Posterior cingulate gyrus (tissue), 11 donors: ENCODE measurements at regions not wholly inside any gene's neighbourhood (a gene's known extent, or its start where the extent isn't known, plus 50 kb on each side); places are given as distances from the start of the nearest gene placed in this dataset.

Experiments used
- DNase-seq, 10 donors: peaks; one replicate each; pipeline versions ENCODE4 v3.0.0 to v3.0.0-alpha.2; 2020 to 2021; ENCODE audit warnings: mixed read lengths in 3 of 10
- intact Hi-C: fragments of 100-400 bp; cut with DNase I; formaldehyde crosslinking; loops from one replicate; pipeline ENCODE4 v1.15.1; 2023

- no peak for DNase-seq
- intact Hi-C loops, result no loop called here
Observed at GRCh38 chr3:75983609-75984290, 198.4 kb upstream of the ZNF717 start.

- no peak for DNase-seq
- intact Hi-C loops, result no loop called here
Observed at GRCh38 chr3:75985432-75985831, 200.1 kb upstream of the ZNF717 start.

GRCh38 chr3:76010252-76010651, 224.9 kb upstream of the ZNF717 start:
- intact Hi-C loops, result no loop called here

GRCh38 chr3:76011121-76011520, 225.8 kb upstream of the ZNF717 start:
- intact Hi-C loops, result no loop called here

More at GRCh38 chr3:76010252-76010651, 224.9 kb upstream of the ZNF717 start:
- DNase-seq, result no peak

GRCh38 chr3:76015496-76015895, 230.1 kb upstream of the ZNF717 start:
- DNase-seq, result no peak
- intact Hi-C loops, result no loop called here

More at GRCh38 chr3:76011121-76011520, 225.8 kb upstream of the ZNF717 start:
- DNase-seq, result no peak

GRCh38 chr3:76016111-76016510, 230.8 kb upstream of the ZNF717 start:
- intact Hi-C loops, result no loop called here

GRCh38 chr3:76016769-76017439, 231.6 kb upstream of the ZNF717 start:
- intact Hi-C loops, result no loop called here
- no peak for DNase-seq

More at GRCh38 chr3:76016111-76016510, 230.8 kb upstream of the ZNF717 start:
- DNase-seq, result no peak

- no peak for DNase-seq
- intact Hi-C loops, result loop anchor here (10.0 kb wide), 1 partner anchor 553 kb away; no protein-coding TSS in a partner anchor
Observed at GRCh38 chr3:76021376-76021775, 236.0 kb upstream of the ZNF717 start.

GRCh38 chr3:76024640-76025039, 239.3 kb upstream of the ZNF717 start:
- intact Hi-C loops, result loop anchor here (10.0 kb wide), 1 partner anchor 550 kb away; no protein-coding TSS in a partner anchor
- DNase-seq, result no peak

GRCh38 chr3:76025561-76025960, 240.2 kb upstream of the ZNF717 start:
- intact Hi-C loops, result loop anchor here (10.0 kb wide), 1 partner anchor 549 kb away; no protein-coding TSS in a partner anchor
- DNase-seq, result no peak

- intact Hi-C loops, result loop anchor here (10.0 kb wide), 1 partner anchor 548 kb away; no protein-coding TSS in a partner anchor
- no peak for DNase-seq
Observed at GRCh38 chr3:76026379-76026778, 241.0 kb upstream of the ZNF717 start.

GRCh38 chr3:76028774-76029173, 243.4 kb upstream of the ZNF717 start:
- intact Hi-C loops, result loop anchor here (10.0 kb wide), 1 partner anchor 546 kb away; no protein-coding TSS in a partner anchor
- DNase-seq, result no peak

- no peak for DNase-seq
Observed at GRCh38 chr3:76034649-76035048, 249.3 kb upstream of the ZNF717 start.

GRCh38 chr3:76035117-76035516, 249.8 kb upstream of the ZNF717 start:
- DNase-seq, result no peak
- intact Hi-C loops, result no loop called here

More at GRCh38 chr3:76034649-76035048, 249.3 kb upstream of the ZNF717 start:
- intact Hi-C loops, result no loop called here

GRCh38 chr3:76038949-76039348, 253.6 kb upstream of the ZNF717 start:
- DNase-seq, result no peak
- intact Hi-C loops, result no loop called here

- intact Hi-C loops, result no loop called here
- no peak for DNase-seq
Observed at GRCh38 chr3:76039431-76039830, 254.1 kb upstream of the ZNF717 start.

- no peak for DNase-seq
- intact Hi-C loops, result no loop called here
Observed at GRCh38 chr3:76040946-76041345, 255.6 kb upstream of the ZNF717 start.

GRCh38 chr3:76043746-76044145, 258.4 kb upstream of the ZNF717 start:
- intact Hi-C loops, result no loop called here
- no peak for DNase-seq

- DNase-seq, result peak in 4 of 10 donors; percentile 11 to 33 (median 26)
- intact Hi-C loops, result no loop called here
Observed at GRCh38 chr3:76044601-76045600, 259.6 kb upstream of the ZNF717 start.

- DNase-seq, result no peak
- intact Hi-C loops, result no loop called here
Observed at GRCh38 chr3:76047368-76047767, 262.0 kb upstream of the ZNF717 start.
